Left lung (tissue), 4 donors: ENCODE measurements at regions not wholly inside any gene's neighbourhood (a gene's known extent, or its start where the extent isn't known, plus 50 kb on each side); places are given as distances from the start of the nearest gene placed in this dataset.

Experiments used
- ATAC-seq: fragments of 200-7000 bp; cut with Tn5 transposase; one replicate; pipeline ENCODE4 v1.9.1; 2020; ENCODE audit warnings: moderate library complexity
- DNase-seq, 4 donors: peaks; one replicate each; pipeline ENCODE4 v3.0.0-alpha.2; 2013 to 2020
- H3K27ac ChIP-seq, 2 donors: fragments of 200-600 bp; sonication (generic) in 1 of 2; one replicate each; pipeline versions ENCODE4 v1.5.0 to v1.8.0; 2020 to 2021
- H3K27me3 ChIP-seq, 2 donors: fragments of 200-600 bp; sonication (generic) in 1 of 2; one replicate each; pipeline versions ENCODE4 v1.5.0 to v1.8.0; 2020 to 2021
- H3K36me3 ChIP-seq, 2 donors: fragments of 200-600 bp; sonication (generic) in 1 of 2; one replicate each; pipeline versions ENCODE4 v1.5.0 to v1.8.0; 2020 to 2021
- H3K4me1 ChIP-seq, 2 donors: fragments of 200-600 bp; one replicate each; pipeline ENCODE4 v1.8.0; 2021
- H3K4me3 ChIP-seq, 2 donors: fragments of 200-600 bp; sonication (generic) in 1 of 2; one replicate each; pipeline versions ENCODE4 v1.5.0 to v1.8.0; 2020 to 2021; ENCODE audit warnings: mild to moderate bottlenecking in 1 of 2
- H3K9me3 ChIP-seq, 2 donors: fragments of 200-600 bp; sonication (generic) in 1 of 2; one replicate each; pipeline versions ENCODE4 v1.5.0 to v1.8.0; 2020 to 2021
- intact Hi-C, 2 donors: fragments of 100-400 bp; cut with DNase I; formaldehyde crosslinking; loops; one replicate each; pipeline versions ENCODE4 v1.11.2 to v1.14.2; 2022
- TF ChIP-seq, protein P1 (sequence below), 2 donors: fragments of 200-600 bp; sonication (generic) in 1 of 2; IDR thresholded peaks; one replicate each; pipeline versions ENCODE4 v1.5.0 to v1.8.0; 2021; ENCODE audit warnings: antibody characterized with exemption in 2 of 2
- donor health status: DM: no; HTN: yes; CAD: no.
- donor health status: DM: no; HTN: no; CAD: no.

GRCh38 chr1:198918920-198919319 lies 280.1 kb downstream of the PTPRC start:
- Histone ChIP-seq H3K27me3 (no peaks in the 10 kb centered on the region), H3K9me3 (no peaks in the 10 kb centered on the region), H3K4me3 (no peak overlapping the region), H3K27ac (peak overlapping the region in 1 of 2 donors; percentile 59), H3K4me1 (peaks cover 0 to 49% of the 10 kb centered on the region in 2 donors), H3K36me3 (no peaks in the 10 kb centered on the region)
- ATAC-seq, result no peak
- intact Hi-C loops, result no loop called here
- no peak for DNase-seq
- TF ChIP-seq, protein P1, sequence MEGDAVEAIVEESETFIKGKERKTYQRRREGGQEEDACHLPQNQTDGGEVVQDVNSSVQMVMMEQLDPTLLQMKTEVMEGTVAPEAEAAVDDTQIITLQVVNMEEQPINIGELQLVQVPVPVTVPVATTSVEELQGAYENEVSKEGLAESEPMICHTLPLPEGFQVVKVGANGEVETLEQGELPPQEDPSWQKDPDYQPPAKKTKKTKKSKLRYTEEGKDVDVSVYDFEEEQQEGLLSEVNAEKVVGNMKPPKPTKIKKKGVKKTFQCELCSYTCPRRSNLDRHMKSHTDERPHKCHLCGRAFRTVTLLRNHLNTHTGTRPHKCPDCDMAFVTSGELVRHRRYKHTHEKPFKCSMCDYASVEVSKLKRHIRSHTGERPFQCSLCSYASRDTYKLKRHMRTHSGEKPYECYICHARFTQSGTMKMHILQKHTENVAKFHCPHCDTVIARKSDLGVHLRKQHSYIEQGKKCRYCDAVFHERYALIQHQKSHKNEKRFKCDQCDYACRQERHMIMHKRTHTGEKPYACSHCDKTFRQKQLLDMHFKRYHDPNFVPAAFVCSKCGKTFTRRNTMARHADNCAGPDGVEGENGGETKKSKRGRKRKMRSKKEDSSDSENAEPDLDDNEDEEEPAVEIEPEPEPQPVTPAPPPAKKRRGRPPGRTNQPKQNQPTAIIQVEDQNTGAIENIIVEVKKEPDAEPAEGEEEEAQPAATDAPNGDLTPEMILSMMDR (IDR thresholded peaks at IDR 0.05), result no peak

GRCh38 chr1:198919667-198920398 lies 281.0 kb downstream of the PTPRC start:
- DNase-seq, result no peak
- no peaks in the 10 kb centered on the region for H3K36me3 ChIP-seq
- H3K27me3 ChIP-seq, result no peaks in the 10 kb centered on the region
- TF ChIP-seq, protein P1 (IDR thresholded peaks at IDR 0.05), result no peak
- H3K9me3 ChIP-seq, result no peaks in the 10 kb centered on the region
- no peak for ATAC-seq
- H3K27ac ChIP-seq, result peak overlapping the region in 1 of 2 donors; percentile 59
- H3K4me3 ChIP-seq, result no peak overlapping the region
- H3K4me1 ChIP-seq, result peaks cover 0 to 49% of the 10 kb centered on the region in 2 donors
- intact Hi-C loops, result no loop called here

DNA sequence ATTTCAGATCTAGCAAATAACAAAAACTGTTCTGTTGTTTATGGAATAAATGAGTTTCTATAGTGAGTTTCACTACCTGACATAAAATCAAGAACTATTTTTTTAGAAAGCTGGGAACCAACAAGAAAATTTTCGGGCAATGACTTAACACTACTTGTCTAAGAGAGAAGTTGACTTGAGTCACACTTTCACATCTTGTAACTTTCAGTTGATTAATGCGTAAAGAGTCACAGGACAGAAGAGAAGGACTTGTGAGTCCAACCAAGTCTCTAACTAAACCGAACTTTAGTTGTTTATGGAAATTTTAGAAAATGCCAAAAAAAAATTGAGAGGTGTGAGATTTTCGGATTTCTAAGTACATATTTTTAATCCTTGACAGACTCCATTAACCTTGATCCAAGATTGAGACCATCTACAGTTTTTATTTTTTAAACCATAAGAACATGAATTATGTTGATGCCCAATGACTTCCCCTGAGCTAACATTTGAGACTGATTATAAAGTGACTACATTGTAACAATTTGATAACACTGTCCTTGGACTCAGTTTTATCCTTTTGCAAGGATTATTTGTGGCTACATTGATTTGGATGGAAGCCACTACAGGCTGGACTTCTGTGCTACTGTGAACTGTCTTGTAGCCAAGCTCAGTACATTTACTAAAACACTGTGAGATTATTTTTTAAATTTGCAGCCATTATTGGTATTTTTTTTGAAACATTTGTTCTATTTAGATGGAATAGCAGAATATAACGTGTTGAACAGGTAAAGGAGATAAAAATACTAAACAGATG lies 284.0 kb downstream of the PTPRC start:
- intact Hi-C loops, result no loop called here
- Histone ChIP-seq H3K27me3 (no peaks in the 10 kb centered on the region), H3K36me3 (no peaks in the 10 kb centered on the region), H3K4me1 (peaks cover 0 to 57% of the 10 kb centered on the region in 2 donors), H3K27ac (peak overlapping the region; percentile 44 to 53), H3K9me3 (no peaks in the 10 kb centered on the region), H3K4me3 (no peak overlapping the region)
- ATAC-seq, result peak; percentile 48
- no peak for DNase-seq
- TF ChIP-seq, protein P1 (IDR thresholded peaks at IDR 0.05), result no peak

- TF ChIP-seq, protein P1 (IDR thresholded peaks at IDR 0.05), result no peak
- intact Hi-C loops, result no loop called here
- Histone ChIP-seq H3K27ac (peak overlapping the region in 1 of 2 donors; percentile 53), H3K9me3 (no peaks in the 10 kb centered on the region), H3K36me3 (no peaks in the 10 kb centered on the region), H3K27me3 (no peaks in the 10 kb centered on the region), H3K4me1 (peaks cover 0 to 62% of the 10 kb centered on the region in 2 donors), H3K4me3 (no peak overlapping the region)
- no peak for ATAC-seq
- DNase-seq, result no peak
Measured at GRCh38 chr1:198923993-198924392, 285.2 kb downstream of the PTPRC start.

DNA sequence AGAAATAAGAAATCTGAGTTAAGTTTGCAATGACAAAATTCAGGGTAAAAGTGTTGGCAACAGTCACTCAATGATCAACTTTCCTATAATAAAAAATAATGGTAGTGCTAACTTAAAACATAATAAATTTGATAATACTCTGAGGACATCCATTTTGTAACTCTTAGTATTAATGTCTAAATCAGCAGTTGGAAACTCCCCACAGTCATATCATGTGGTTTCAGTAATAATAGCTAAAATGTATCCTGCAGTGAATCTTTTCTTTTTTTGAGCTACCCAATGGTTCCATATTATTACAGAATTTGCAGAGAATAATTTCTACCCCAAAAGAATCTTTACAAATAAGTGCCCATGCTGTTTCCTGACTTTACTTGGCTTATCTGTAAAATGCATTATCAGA lies 286.7 kb downstream of the PTPRC start:
- ATAC-seq (no peak), DNase-seq (no peak)
- Histone ChIP-seq H3K36me3 (no peaks in the 10 kb centered on the region), H3K4me1 (peaks cover 0 to 62% of the 10 kb centered on the region in 2 donors), H3K9me3 (no peaks in the 10 kb centered on the region), H3K27ac (no peak overlapping the region), H3K27me3 (no peaks in the 10 kb centered on the region), H3K4me3 (no peak overlapping the region)
- intact Hi-C loops, result no loop called here
- TF ChIP-seq, protein P1 (IDR thresholded peaks at IDR 0.05), result no peak
